ENCODE measurements at regions not wholly inside any gene's neighbourhood (a gene's known extent, or its start where the extent isn't known, plus 50 kb on each side); places are given as distances from the start of the nearest gene placed in this dataset.

DNA sequence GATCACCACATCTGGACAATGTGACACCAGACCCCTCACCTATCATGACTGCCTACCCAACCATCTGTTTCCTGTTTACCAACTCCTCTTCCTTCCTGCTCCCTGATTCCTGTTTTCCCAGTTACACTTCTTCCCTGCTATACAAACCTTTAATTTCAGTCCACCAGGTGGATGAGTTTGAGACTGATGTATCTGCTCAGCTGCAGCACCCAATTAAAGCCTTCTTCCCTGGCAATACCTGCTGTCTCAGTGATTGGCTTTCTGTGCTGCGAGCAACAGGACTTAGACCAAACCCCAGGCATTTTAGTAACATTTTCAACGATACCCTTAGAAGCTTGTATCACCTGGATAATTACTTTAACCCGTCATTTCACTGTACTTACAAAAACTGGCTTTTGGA lies 968.2 kb upstream of the NR2F2 start:
- DNase-seq = no peak
- peaks cover 14% of the 10 kb centered on the region for H3K4me1 ChIP-seq
- TF ChIP-seq CTCF (IDR thresholded peaks at IDR 0.05; ENCODE audit: borderline replicate concordance) = no peak
- intact Hi-C loops (cut with micrococcal nuclease) = no loop called here
- no peak overlapping the region for H3K27ac ChIP-seq (replicated peaks)
- peaks cover 14% of the 10 kb centered on the region for H3K9me3 ChIP-seq (replicated peaks)
- H3K4me3 ChIP-seq = no peak overlapping the region
- no peaks in the 10 kb centered on the region for H3K36me3 ChIP-seq
- H3K27me3 ChIP-seq (ENCODE audit: low read depth) = no peaks in the 10 kb centered on the region

DNA sequence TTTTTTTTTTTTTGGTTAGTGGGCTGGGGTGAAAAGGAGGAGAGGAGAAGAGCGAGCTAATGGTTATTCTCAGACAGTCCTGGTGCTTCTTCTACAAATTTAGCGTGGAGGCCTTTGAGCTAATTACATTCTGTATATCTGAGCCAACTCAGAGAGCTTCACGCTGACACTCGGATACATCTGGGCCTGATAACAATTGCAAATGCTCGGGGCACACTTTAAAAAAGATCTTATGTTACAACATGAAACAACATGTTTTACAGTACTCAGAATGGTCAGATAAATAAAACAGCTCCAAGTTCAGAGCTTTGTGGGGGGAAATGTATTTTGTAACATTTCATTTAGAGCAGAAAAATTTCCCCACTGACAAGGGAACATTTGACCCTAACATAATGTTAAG lies 966.9 kb upstream of the NR2F2 start:
- Histone ChIP-seq H3K4me1 (peaks cover 14% of the 10 kb centered on the region), H3K4me3 (no peak overlapping the region), H3K9me3 (replicated peaks) (peaks cover 14% of the 10 kb centered on the region), H3K27me3 (ENCODE audit: low read depth) (no peaks in the 10 kb centered on the region), H3K36me3 (no peaks in the 10 kb centered on the region), H3K27ac (replicated peaks) (peak overlapping the region; percentile 31)
- no peak for TF ChIP-seq CTCF (IDR thresholded peaks at IDR 0.05; ENCODE audit: borderline replicate concordance)
- intact Hi-C loops (cut with micrococcal nuclease) = no loop called here
- DNase-seq = no peak

- no peaks in the 10 kb centered on the region for H3K27me3 ChIP-seq (ENCODE audit: low read depth)
- no peak for DNase-seq
- peaks cover 14% of the 10 kb centered on the region for H3K4me1 ChIP-seq
- no peak for TF ChIP-seq CTCF (IDR thresholded peaks at IDR 0.05; ENCODE audit: borderline replicate concordance)
- H3K27ac ChIP-seq (replicated peaks) = peak overlapping the region; percentile 60
- peaks cover 14% of the 10 kb centered on the region for H3K9me3 ChIP-seq (replicated peaks)
- no peak overlapping the region for H3K4me3 ChIP-seq
- no peaks in the 10 kb centered on the region for H3K36me3 ChIP-seq
- intact Hi-C loops (cut with micrococcal nuclease) = no loop called here
Observed at GRCh38 chr15:95365511-95366107, 964.9 kb upstream of the NR2F2 start.

GRCh38 chr15:95368191-95368590 lies 962.3 kb upstream of the NR2F2 start:
- DNase-seq = no peak
- no peak for TF ChIP-seq CTCF (IDR thresholded peaks at IDR 0.05; ENCODE audit: borderline replicate concordance)
- Histone ChIP-seq H3K4me1 (peaks cover 14% of the 10 kb centered on the region), H3K9me3 (replicated peaks) (no peaks in the 10 kb centered on the region), H3K36me3 (no peaks in the 10 kb centered on the region), H3K27ac (replicated peaks) (peak overlapping the region; percentile 34), H3K27me3 (ENCODE audit: low read depth) (no peaks in the 10 kb centered on the region), H3K4me3 (peak overlapping the region; percentile 18)
- intact Hi-C loops (cut with micrococcal nuclease) = no loop called here

DNA sequence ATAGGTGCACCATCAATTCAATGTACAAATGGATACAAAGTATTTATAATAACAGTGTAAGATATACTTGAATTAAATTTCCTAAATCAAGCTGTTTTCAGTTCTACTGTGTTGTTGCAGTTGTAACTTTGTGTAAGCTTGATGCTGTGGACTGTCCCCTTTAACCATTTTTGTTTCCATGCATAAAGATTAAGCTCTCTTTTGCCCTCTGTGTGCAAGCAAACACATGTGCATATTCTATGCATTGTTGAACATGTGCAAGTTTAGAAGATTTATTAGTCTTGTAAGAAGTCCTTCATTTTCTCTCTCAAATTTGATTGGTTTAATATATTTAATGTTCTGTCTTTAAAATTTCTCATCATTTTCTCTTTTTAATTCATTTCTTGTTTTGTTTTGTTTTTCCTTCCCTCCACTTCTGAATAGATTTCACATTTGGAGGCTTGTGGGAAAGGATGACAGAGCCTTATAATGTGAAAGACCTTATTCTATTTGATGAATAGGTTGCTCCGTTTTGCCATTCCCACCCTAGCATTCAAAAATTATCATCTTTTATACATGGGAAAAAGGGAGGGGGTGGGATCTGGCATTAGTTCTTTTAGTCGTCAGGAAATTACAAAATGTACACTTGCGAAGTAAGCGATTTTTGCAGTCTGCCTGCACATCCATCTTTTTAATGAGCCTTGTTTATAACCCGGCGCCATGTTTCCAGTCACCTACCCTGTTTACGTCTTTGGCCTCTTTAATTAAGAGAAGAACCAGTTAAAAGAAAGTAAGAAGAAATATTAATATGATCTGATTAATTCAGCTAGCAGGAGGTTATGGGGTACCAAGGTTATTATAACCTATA lies 961.5 kb upstream of the NR2F2 start:
- TF ChIP-seq CTCF (IDR thresholded peaks at IDR 0.05; ENCODE audit: borderline replicate concordance) = no peak
- H3K4me3 ChIP-seq = no peak overlapping the region
- no peaks in the 10 kb centered on the region for H3K27me3 ChIP-seq (ENCODE audit: low read depth)
- no peak overlapping the region for H3K27ac ChIP-seq (replicated peaks)
- DNase-seq = no peak
- peaks cover 14% of the 10 kb centered on the region for H3K4me1 ChIP-seq
- intact Hi-C loops (cut with micrococcal nuclease) = no loop called here
- H3K9me3 ChIP-seq (replicated peaks) = no peaks in the 10 kb centered on the region
- no peaks in the 10 kb centered on the region for H3K36me3 ChIP-seq

All from left ventricle myocardium inferior (tissue), 1 donor.